ENCODE measurements at regions not wholly inside any gene's neighbourhood (a gene's known extent, or its start where the extent isn't known, plus 50 kb on each side); places are given as distances from the start of the nearest gene placed in this dataset.

GRCh38 chr5:2877522-2877921 is 126.0 kb upstream of the IRX2 start:
- TF ChIP-seq EZH2 (IDR thresholded peaks at IDR 0.05; ENCODE audit: insufficient read depth, poor library complexity, severe bottlenecking) (no peak), EZH2phosphoT487 (IDR thresholded peaks at IDR 0.05; ENCODE audit: insufficient read depth, low read depth) (no peak)

All from GM23248 (cell line).